OCI-LY7 (cell line): ENCODE measurements at regions not wholly inside any gene's neighbourhood (a gene's known extent, or its start where the extent isn't known, plus 50 kb on each side); places are given as distances from the start of the nearest gene placed in this dataset.
"Not testable (repeated sequence)": the region's sequence is repeated elsewhere in the genome, so short reads cannot be mapped to it uniquely, and the experiment has no call there.

Experiments used
- BruUV-seq: library from RNA; stranded (reverse); fragments of 400-500 nt; replicated peaks from 2 replicates; lab custom pipeline; 2021; lab: Mats Ljungman, UMichigan
- CTCF ChIA-PET: fragments of 300-600 bp; sonication (Branson Sonifier 250); formaldehyde crosslinking; loops from one replicate; lab custom pipeline; 2022; ENCODE audit warnings: antibody characterized with exemption; ENCODE audit not compliant: unreplicated experiment; lab: Charles Lee
- POLR2A ChIA-PET: fragments of 300-600 bp; sonication (Branson Sonifier 250); formaldehyde crosslinking; loops from one replicate; lab custom pipeline; 2022; ENCODE audit warnings: antibody characterized with exemption; lab: Charles Lee
- DNase-seq: peaks from one replicate; pipeline ENCODE4 v3.0.0-alpha.2; 2015; ENCODE audit warnings: low spot score
- H2AFZ ChIP-seq: fragments of 200-600 bp; sonication (generic), shearing (Covaris generic); 2 replicates; pipeline ENCODE4 v1.6.1; 2014; ENCODE audit warnings: mild to moderate bottlenecking, antibody characterized with exemption, low read length, moderate library complexity
- H3K27ac ChIP-seq: fragments of 200-600 bp; sonication (generic); 2 replicates; pipeline ENCODE4 v1.5.1; 2014; ENCODE audit warnings: mixed run types, low read depth, mild to moderate bottlenecking, moderate library complexity, low read length, inconsistent platforms; ENCODE audit not compliant: poor library complexity, severe bottlenecking
- H3K36me3 ChIP-seq: fragments of 200-600 bp; sonication (generic); 2 replicates; pipeline ENCODE4 v1.6.1; 2014; ENCODE audit warnings: mild to moderate bottlenecking, antibody characterized with exemption, low read length, moderate library complexity, mixed read lengths; ENCODE audit not compliant: insufficient read depth
- H3K4me1 ChIP-seq: fragments of 200-600 bp; sonication (generic); 2 replicates; pipeline ENCODE4 v1.5.1; 2014; ENCODE audit warnings: mild to moderate bottlenecking, low read length; ENCODE audit not compliant: insufficient read depth, poor library complexity, severe bottlenecking
- H3K4me2 ChIP-seq: fragments of 200-600 bp; sonication (generic); 2 replicates; pipeline ENCODE4 v1.6.1; 2014; ENCODE audit warnings: mild to moderate bottlenecking, low read length
- H3K4me3 ChIP-seq: fragments of 200-600 bp; sonication (generic); 2 replicates; pipeline ENCODE4 v1.5.1; 2014; ENCODE audit warnings: mild to moderate bottlenecking, low read depth, low read length; ENCODE audit not compliant: poor library complexity, severe bottlenecking
- H3K79me2 ChIP-seq: fragments of 200-600 bp; sonication (generic); 2 replicates; pipeline ENCODE4 v1.6.1; 2016; ENCODE audit warnings: low read depth, mild to moderate bottlenecking, low read length, moderate library complexity, mixed read lengths; ENCODE audit not compliant: insufficient read depth
- H3K9me2 ChIP-seq: fragments of 200-600 bp; sonication (generic); 2 replicates; pipeline ENCODE4 v1.6.1; 2016; ENCODE audit warnings: mild to moderate bottlenecking, low read length, mixed read lengths; ENCODE audit not compliant: insufficient read depth
- H3K9me3 ChIP-seq: fragments of 200-600 bp; sonication (generic); 2 replicates; pipeline ENCODE4 v1.6.1; 2014; ENCODE audit warnings: mild to moderate bottlenecking, mixed run types, low read length, mixed read lengths
- H4K20me1 ChIP-seq: fragments of 200-600 bp; sonication (generic); 2 replicates; pipeline ENCODE4 v1.6.1; 2014; ENCODE audit warnings: mild to moderate bottlenecking, antibody characterized with exemption, low read length, moderate library complexity, mixed read lengths; ENCODE audit not compliant: insufficient read depth
- EZH2phosphoT487 ChIP-seq: fragments of 200-600 bp; sonication (generic); IDR thresholded peaks from 2 replicates; pipeline ENCODE4 v1.6.1; 2018; ENCODE audit warnings: low read depth, borderline replicate concordance, mild to moderate bottlenecking, mixed run types, antibody characterized with exemption, low read length, moderate library complexity, mixed read lengths
- intact Hi-C: fragments of 100-400 bp; cut with micrococcal nuclease; formaldehyde crosslinking; loops from one replicate; pipeline ENCODE4 v1.10.0; 2022; ENCODE audit not compliant: unreplicated experiment
- TF ChIP-seq, protein P1 (sequence below): fragments of 200-600 bp; sonication (generic); conservative IDR thresholded peaks from 2 replicates; pipeline ENCODE4 v1.5.1; 2014; ENCODE audit warnings: mild to moderate bottlenecking, antibody characterized with exemption, low read length, moderate library complexity, mixed read lengths

GRCh38 chr2:56589194-56589593, 405.4 kb downstream of the CCDC85A start:
- no peak for TF ChIP-seq EZH2phosphoT487
- TF ChIP-seq, protein P1, sequence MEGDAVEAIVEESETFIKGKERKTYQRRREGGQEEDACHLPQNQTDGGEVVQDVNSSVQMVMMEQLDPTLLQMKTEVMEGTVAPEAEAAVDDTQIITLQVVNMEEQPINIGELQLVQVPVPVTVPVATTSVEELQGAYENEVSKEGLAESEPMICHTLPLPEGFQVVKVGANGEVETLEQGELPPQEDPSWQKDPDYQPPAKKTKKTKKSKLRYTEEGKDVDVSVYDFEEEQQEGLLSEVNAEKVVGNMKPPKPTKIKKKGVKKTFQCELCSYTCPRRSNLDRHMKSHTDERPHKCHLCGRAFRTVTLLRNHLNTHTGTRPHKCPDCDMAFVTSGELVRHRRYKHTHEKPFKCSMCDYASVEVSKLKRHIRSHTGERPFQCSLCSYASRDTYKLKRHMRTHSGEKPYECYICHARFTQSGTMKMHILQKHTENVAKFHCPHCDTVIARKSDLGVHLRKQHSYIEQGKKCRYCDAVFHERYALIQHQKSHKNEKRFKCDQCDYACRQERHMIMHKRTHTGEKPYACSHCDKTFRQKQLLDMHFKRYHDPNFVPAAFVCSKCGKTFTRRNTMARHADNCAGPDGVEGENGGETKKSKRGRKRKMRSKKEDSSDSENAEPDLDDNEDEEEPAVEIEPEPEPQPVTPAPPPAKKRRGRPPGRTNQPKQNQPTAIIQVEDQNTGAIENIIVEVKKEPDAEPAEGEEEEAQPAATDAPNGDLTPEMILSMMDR: no peak
- CTCF ChIA-PET: no interaction called here
- no TSS peak for BruUV-seq
- H3K4me1 ChIP-seq: no peaks in the 10 kb centered on the region
- no peaks in the 10 kb centered on the region for H3K9me3 ChIP-seq
- H3K4me3 ChIP-seq: no peak overlapping the region
- POLR2A ChIA-PET: no interaction called here
- H3K27ac ChIP-seq: no peak overlapping the region
- H3K9me2 ChIP-seq: no peaks in the 10 kb centered on the region
- H2AFZ ChIP-seq: no peak overlapping the region
- no peak overlapping the region for H3K4me2 ChIP-seq
- no peaks in the 10 kb centered on the region for H3K79me2 ChIP-seq
- H4K20me1 ChIP-seq: no peaks in the 10 kb centered on the region
- intact Hi-C loops: no loop called here
- H3K36me3 ChIP-seq: no peaks in the 10 kb centered on the region
- no peak for DNase-seq

DNA sequence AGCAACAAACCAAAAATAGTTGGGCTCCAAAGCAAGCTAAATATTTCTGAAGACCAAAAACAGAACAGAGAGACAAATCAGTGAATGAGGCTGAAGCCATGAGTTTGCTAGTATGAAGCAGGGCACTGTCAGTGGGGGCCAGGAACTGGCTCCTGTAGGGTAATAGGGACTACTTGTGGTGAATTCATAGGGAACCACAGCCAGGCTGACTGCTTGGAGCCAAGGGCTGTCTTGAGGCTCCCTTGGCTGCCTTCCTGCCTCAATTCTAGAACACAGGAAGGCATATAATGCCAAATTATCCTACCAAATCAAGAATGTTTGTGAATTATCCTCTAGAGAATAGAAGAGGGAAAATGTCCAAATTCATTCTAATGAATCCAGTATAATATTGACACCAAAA, 406.0 kb downstream of the CCDC85A start:
- CTCF ChIA-PET: no interaction called here
- no TSS peak for BruUV-seq

DNA sequence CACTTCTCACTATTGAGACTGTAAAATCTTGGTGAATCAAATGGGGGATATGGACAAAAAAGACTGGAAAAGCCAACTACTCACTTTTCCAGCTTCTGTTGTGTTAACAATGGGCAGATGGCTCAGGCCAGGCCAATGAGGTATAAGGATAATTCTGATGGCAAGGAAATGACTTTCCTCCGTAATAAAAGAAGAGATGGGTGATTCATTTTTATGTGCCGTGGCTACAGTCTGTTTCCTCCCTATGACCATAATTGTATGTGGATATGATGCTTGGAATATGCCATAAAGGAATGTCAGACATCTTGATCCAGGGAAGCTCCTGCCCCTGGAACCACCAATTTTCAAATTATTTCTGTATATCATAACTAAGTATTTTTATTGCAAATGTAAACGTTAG, 406.8 kb downstream of the CCDC85A start:
- CTCF ChIA-PET: no interaction called here
- no peak overlapping the region for H2AFZ ChIP-seq
- no peak overlapping the region for H3K4me2 ChIP-seq
- no peak overlapping the region for H3K4me3 ChIP-seq
- POLR2A ChIA-PET: no interaction called here
- BruUV-seq: no TSS peak
- H3K27ac ChIP-seq: no peak overlapping the region
- intact Hi-C loops: no loop called here
- no peak for TF ChIP-seq EZH2phosphoT487
- TF ChIP-seq, protein P1: no peak
- H4K20me1 ChIP-seq: no peaks in the 10 kb centered on the region
- no peaks in the 10 kb centered on the region for H3K9me3 ChIP-seq
- no peaks in the 10 kb centered on the region for H3K9me2 ChIP-seq
- H3K79me2 ChIP-seq: no peaks in the 10 kb centered on the region
- no peaks in the 10 kb centered on the region for H3K4me1 ChIP-seq
- no peak for DNase-seq
- no peaks in the 10 kb centered on the region for H3K36me3 ChIP-seq

More for the DNA sequence above, 406.0 kb downstream of the CCDC85A start:
- POLR2A ChIA-PET: no interaction called here
- intact Hi-C loops: no loop called here
- no peak overlapping the region for H3K27ac ChIP-seq
- no peak overlapping the region for H3K4me3 ChIP-seq
- TF ChIP-seq, protein P1: no peak
- TF ChIP-seq EZH2phosphoT487: no peak
- no peaks in the 10 kb centered on the region for H4K20me1 ChIP-seq
- no peaks in the 10 kb centered on the region for H3K36me3 ChIP-seq
- DNase-seq: no peak
- H3K9me2 ChIP-seq: no peaks in the 10 kb centered on the region
- H3K4me2 ChIP-seq: no peak overlapping the region
- H2AFZ ChIP-seq: no peak overlapping the region
- no peaks in the 10 kb centered on the region for H3K4me1 ChIP-seq
- no peaks in the 10 kb centered on the region for H3K9me3 ChIP-seq
- H3K79me2 ChIP-seq: no peaks in the 10 kb centered on the region

- H3K36me3 ChIP-seq, POLR2A ChIA-PET, H3K4me2 ChIP-seq, H3K9me3 ChIP-seq, H4K20me1 ChIP-seq, DNase-seq, BruUV-seq, intact Hi-C loops, H3K4me1 ChIP-seq, CTCF ChIA-PET, H3K9me2 ChIP-seq, H2AFZ ChIP-seq, H3K27ac ChIP-seq, H3K79me2 ChIP-seq, H3K4me3 ChIP-seq: not testable (repeated sequence)
These were observed 422.3 kb downstream of the CCDC85A start for GRCh38 chr2:56606086-56606485.
